GM12878 (cell line): ENCODE measurements at regions not wholly inside any gene's neighbourhood (a gene's known extent, or its start where the extent isn't known, plus 50 kb on each side); places are given as distances from the start of the nearest gene placed in this dataset.

Experiments
- ATAC-seq: fragments of 200-7000 bp; cut with Tn5 transposase; 3 replicates; pipeline ENCODE4 v1.9.1; 2020; ENCODE audit warnings: mild to moderate bottlenecking, moderate library complexity
- BruUV-seq: library from RNA; stranded (reverse); fragments of 400-500 nt; replicated peaks from 2 replicates; lab custom pipeline; 2021; lab: Mats Ljungman, UMichigan
- CTCF ChIA-PET: fragments of 300-600 bp; sonication (Branson Sonifier 250); formaldehyde crosslinking; extraction: SDS; loops from one replicate; lab custom pipeline; 2021; ENCODE audit warnings: inconsistent platforms; lab: Yijun Ruan, JAX
- POLR2A ChIA-PET: fragments of 350-600 bp; formaldehyde crosslinking; extraction: SDS; loops from one replicate; lab custom pipeline; 2021; ENCODE audit warnings: inconsistent platforms; lab: Charles Lee
- RAD21 ChIA-PET: fragments of 300-600 bp; sonication (Branson Sonifier 250); formaldehyde crosslinking; loops from one replicate; lab custom pipeline; 2023; ENCODE audit warnings: antibody characterized with exemption; ENCODE audit not compliant: unreplicated experiment; lab: Charles Lee
- SMC1A ChIA-PET: fragments of 300-600 bp; sonication (Branson Sonifier 250); formaldehyde crosslinking; loops from one replicate; lab custom pipeline; 2023; ENCODE audit not compliant: unreplicated experiment, uncharacterized antibody; lab: Charles Lee
- DNase-seq: peaks from one replicate; pipeline ENCODE4 v3.0.0-alpha.2; 2011; ENCODE audit warnings: low read depth, low spot score
- FAIRE-seq: peaks from 3 replicates; lab custom pipeline; 2011; peaks lifted over from hg19 to GRCh38; lab: Jason Lieb, UNC
- H2AFZ ChIP-seq: 2 replicates; pipeline ENCODE4 v1.6.0; 2011; ENCODE audit warnings: low read depth, low read length, control low read depth; ENCODE audit not compliant: control insufficient read depth
- H3K27ac ChIP-seq: 2 replicates; pipeline ENCODE4 v1.5.1; 2011; ENCODE audit warnings: control low read depth; ENCODE audit not compliant: control insufficient read depth, insufficient read depth
- H3K27me3 ChIP-seq, 2 experiments: replicated peaks in 1 of 2; 2 replicates each; pipeline versions ENCODE4 v1.6.0 to v1.6.1; 2011; ENCODE audit warnings: low read length in 1 of 2; ENCODE audit not compliant: control insufficient read depth in 2 of 2, insufficient read depth in 2 of 2
- H3K36me3 ChIP-seq, 2 experiments: 2 replicates each; pipeline ENCODE4 v1.5.1; 2011; ENCODE audit warnings: low read length in 1 of 2; ENCODE audit not compliant: control insufficient read depth in 2 of 2, insufficient read depth in 2 of 2
- H3K4me1 ChIP-seq: 2 replicates; pipeline ENCODE4 v1.6.1; 2011; ENCODE audit warnings: mild to moderate bottlenecking, low read length, moderate library complexity, mixed read lengths; ENCODE audit not compliant: control insufficient read depth, insufficient read depth
- H3K4me2 ChIP-seq: 2 replicates; pipeline ENCODE4 v1.6.0; 2011; ENCODE audit warnings: control low read depth; ENCODE audit not compliant: control insufficient read depth, insufficient read depth
- H3K4me3 ChIP-seq: fragments of 200-600 bp; sonication (generic); 2 replicates; pipeline ENCODE4 v1.5.1; 2016
- H3K79me2 ChIP-seq: 2 replicates; pipeline ENCODE4 v1.6.0; 2011; ENCODE audit warnings: low read length; ENCODE audit not compliant: control insufficient read depth, insufficient read depth
- H3K9ac ChIP-seq: 2 replicates; pipeline ENCODE4 v1.8.0; 2011; ENCODE audit warnings: low read length, control low read depth, mixed read lengths; ENCODE audit not compliant: control insufficient read depth, insufficient read depth
- H3K9me3 ChIP-seq: replicated peaks from 3 replicates; pipeline ENCODE4 v1.5.1; 2011; ENCODE audit warnings: mild to moderate bottlenecking, low read length; ENCODE audit not compliant: control insufficient read depth, insufficient read depth
- H4K20me1 ChIP-seq: 2 replicates; pipeline ENCODE4 v1.6.0; 2011; ENCODE audit not compliant: control insufficient read depth, insufficient read depth
- ATF3 ChIP-seq: IDR thresholded peaks from 2 replicates; pipeline ENCODE4 v1.6.1; 2011; ENCODE audit warnings: low read depth, mild to moderate bottlenecking, low read length, moderate library complexity, borderline replicate concordance; ENCODE audit errors: extremely low read depth
- CHD2 ChIP-seq: IDR thresholded peaks from 2 replicates; pipeline ENCODE4 v1.6.1; 2011; ENCODE audit warnings: low read depth, low read length, improper control_type of control experiment, borderline replicate concordance
- EP300 ChIP-seq, 2 experiments: fragments of 150-350 bp in 1 of 2; IDR thresholded peaks; 2 replicates each; pipeline ENCODE4 v1.6.1; 2011 to 2012; ENCODE audit warnings: low read depth in 2 of 2, low read length in 2 of 2, borderline replicate concordance in 1 of 2, improper control_type of control experiment in 1 of 2, inconsistent platforms in 1 of 2; ENCODE audit not compliant: control insufficient read depth in 1 of 2
- FOS ChIP-seq: IDR thresholded peaks from 3 replicates; pipeline ENCODE4 v1.6.1; 2011; ENCODE audit warnings: borderline replicate concordance; ENCODE audit not compliant: insufficient read length; ENCODE audit errors: extremely low read depth
- IKZF1 ChIP-seq: fragments of 450-650 bp; conservative IDR thresholded peaks from 2 replicates; pipeline ENCODE4 v1.6.1; 2017; ENCODE audit warnings: antibody characterized with exemption, mild to moderate bottlenecking
- KDM1A ChIP-seq: fragments of 200-600 bp; sonication (generic); IDR thresholded peaks from 2 replicates; pipeline ENCODE4 v1.6.1; 2016; ENCODE audit warnings: borderline replicate concordance
- MXI1 ChIP-seq: fragments of 150-350 bp; IDR thresholded peaks from 2 replicates; pipeline ENCODE4 v1.6.1; 2011; ENCODE audit warnings: low read depth, mild to moderate bottlenecking, inconsistent platforms, low read length, improper control_type of control experiment
- NFXL1 ChIP-seq: fragments of 450-650 bp; IDR thresholded peaks from 2 replicates; pipeline ENCODE4 v1.6.1; 2017; ENCODE audit warnings: antibody characterized with exemption, mild to moderate bottlenecking, borderline replicate concordance
- RELA ChIP-seq: fragments of 450-650 bp; IDR thresholded peaks from 2 replicates; pipeline ENCODE4 v1.8.0; 2014; ENCODE audit warnings: borderline replicate concordance; ENCODE audit not compliant: partially characterized antibody
- RUNX3 ChIP-seq: IDR thresholded peaks from 2 replicates; pipeline ENCODE4 v1.6.1; 2012; ENCODE audit warnings: low read length, inconsistent platforms
- SIN3A ChIP-seq: IDR thresholded peaks from 2 replicates; pipeline ENCODE4 v1.6.1; 2012; ENCODE audit warnings: low read depth, low read length, improper control_type of control experiment
- SMARCA5 ChIP-seq: fragments of 450-650 bp; IDR thresholded peaks from 2 replicates; pipeline ENCODE4 v1.6.1; 2017; ENCODE audit warnings: mild to moderate bottlenecking
- SUPT20H ChIP-seq: IDR thresholded peaks from 2 replicates; pipeline ENCODE4 v1.6.1; 2011; ENCODE audit warnings: low read depth, mild to moderate bottlenecking, low read length, moderate library complexity, borderline replicate concordance; ENCODE audit not compliant: control insufficient read depth
- ZNF384 ChIP-seq: IDR thresholded peaks from 2 replicates; pipeline ENCODE4 v1.6.1; 2012; ENCODE audit warnings: low read depth, mild to moderate bottlenecking, low read length, improper control_type of control experiment, borderline replicate concordance
- WGBS: methylation state at CpG from one replicate; pipeline ENCODE4 v1.1.6; 2016; ENCODE audit warnings: low lambda C conversion rate; ENCODE audit not compliant: insufficient replicate concordance, insufficient coverage; ENCODE audit errors: missing lambda C conversion rate; 5-methylcytosine and 5-hydroxymethylcytosine counted together
- in situ Hi-C: fragments of 300-500 bp; cut with MboI; formaldehyde crosslinking; loops from 9 replicates; pipeline ENCODE4 v1.14.3; 2018; ENCODE audit warnings: mixed read lengths
- intact Hi-C: fragments of 100-400 bp; cut with micrococcal nuclease; formaldehyde crosslinking; loops from one replicate; pipeline ENCODE4 v1.14.2; 2022; ENCODE audit not compliant: unreplicated experiment
- TF ChIP-seq, protein P1 (sequence below): fragments of 450-650 bp; IDR thresholded peaks from 2 replicates; pipeline ENCODE4 v1.6.1; 2017; ENCODE audit warnings: mild to moderate bottlenecking, low read depth, inconsistent platforms; ENCODE audit not compliant: poor library complexity, severe bottlenecking

GRCh38 chr10:60450291-60450690 lies 60.6 kb upstream of the ANK3 start:
- CTCF ChIA-PET, result interaction anchor here (0.6 kb wide), 1 partner anchor 14 kb away, joined by 3 read pairs; no protein-coding TSS in a partner anchor
- TF ChIP-seq EP300 (IDR thresholded peaks at IDR 0.05; ENCODE audit: borderline replicate concordance in 1 of 2, control insufficient read depth in 1 of 2, low read depth in 2 of 2, low read length in 2 of 2) (no peak), CHD2 (no peak), RUNX3 (no peak), NFXL1 (no peak), KDM1A (no peak), ZNF384 (no peak), SIN3A (no peak), ATF3 (no peak), MXI1 (no peak), SUPT20H (no peak), IKZF1 (no peak), FOS (no peak), RELA (no peak), SMARCA5 (no peak)
- TF ChIP-seq, protein P1, sequence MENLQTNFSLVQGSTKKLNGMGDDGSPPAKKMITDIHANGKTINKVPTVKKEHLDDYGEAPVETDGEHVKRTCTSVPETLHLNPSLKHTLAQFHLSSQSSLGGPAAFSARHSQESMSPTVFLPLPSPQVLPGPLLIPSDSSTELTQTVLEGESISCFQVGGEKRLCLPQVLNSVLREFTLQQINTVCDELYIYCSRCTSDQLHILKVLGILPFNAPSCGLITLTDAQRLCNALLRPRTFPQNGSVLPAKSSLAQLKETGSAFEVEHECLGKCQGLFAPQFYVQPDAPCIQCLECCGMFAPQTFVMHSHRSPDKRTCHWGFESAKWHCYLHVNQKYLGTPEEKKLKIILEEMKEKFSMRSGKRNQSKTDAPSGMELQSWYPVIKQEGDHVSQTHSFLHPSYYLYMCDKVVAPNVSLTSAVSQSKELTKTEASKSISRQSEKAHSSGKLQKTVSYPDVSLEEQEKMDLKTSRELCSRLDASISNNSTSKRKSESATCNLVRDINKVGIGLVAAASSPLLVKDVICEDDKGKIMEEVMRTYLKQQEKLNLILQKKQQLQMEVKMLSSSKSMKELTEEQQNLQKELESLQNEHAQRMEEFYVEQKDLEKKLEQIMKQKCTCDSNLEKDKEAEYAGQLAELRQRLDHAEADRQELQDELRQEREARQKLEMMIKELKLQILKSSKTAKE, result no peak
- TF ChIP-seq, all 136 proteins: peak for 0
- no peaks in the 10 kb centered on the region for H3K27me3 ChIP-seq
- no peak overlapping the region for H2AFZ ChIP-seq
- no peak overlapping the region for H3K4me2 ChIP-seq
- no peak overlapping the region for H3K4me3 ChIP-seq
- intact Hi-C loops, result no loop called here
- no peaks in the 10 kb centered on the region for H3K4me1 ChIP-seq
- ChIA-PET RAD21 (no interaction called here), SMC1A (interaction anchor here (0.9 kb wide), 1 partner anchor 203 kb away, joined by 3 read pairs; no protein-coding TSS in a partner anchor), POLR2A (no interaction called here)
- no peak overlapping the region for H3K9ac ChIP-seq
- WGBS, result 50% methylated on average over 4 of the region's 4 CpGs
- in situ Hi-C loops, result no loop called here
- BruUV-seq, result no TSS peak
- H3K79me2 ChIP-seq, result no peaks in the 10 kb centered on the region
- DNase-seq (no peak), ATAC-seq (no peak), FAIRE-seq (no peak)
- H3K36me3 ChIP-seq, result no peaks in the 10 kb centered on the region
- H3K27ac ChIP-seq, result no peak overlapping the region
- H4K20me1 ChIP-seq, result no peaks in the 10 kb centered on the region
- no peaks in the 10 kb centered on the region for H3K9me3 ChIP-seq
